A549 (cell line): ENCODE measurements at regions not wholly inside any gene's neighbourhood (a gene's known extent, or its start where the extent isn't known, plus 50 kb on each side); places are given as distances from the start of the nearest gene placed in this dataset.

Experiments used
- ATAC-seq, 2 experiments: fragments of 200-7000 bp in 1 of 2; fragments of >200 bp in 1 of 2; cut with Nextera tagmentation in 1 of 2; cut with Tn5 transposase in 1 of 2; 3 replicates each; pipeline versions ENCODE4 v1.8.0 to v1.9.1; 2018 to 2020; ENCODE audit warnings: mild to moderate bottlenecking in 1 of 2, moderate library complexity in 1 of 2
- CTCF ChIA-PET: fragments of 300-600 bp; sonication (Branson Sonifier 250); formaldehyde crosslinking; extraction: SDS; loops from one replicate; lab custom pipeline; 2021; ENCODE audit warnings: antibody characterized with exemption, inconsistent platforms; lab: Yijun Ruan, JAX
- POLR2A ChIA-PET: fragments of 350-600 bp; formaldehyde crosslinking; extraction: SDS; loops from one replicate; lab custom pipeline; 2021; ENCODE audit warnings: antibody characterized with exemption, inconsistent platforms; lab: Yijun Ruan, JAX
- DNase-seq, 2 experiments: peaks; one replicate each; pipeline versions ENCODE4 v3.0.0 to v3.0.0-alpha.2; 2011 to 2016; ENCODE audit warnings: low read depth in 1 of 2, low spot score in 1 of 2
- FAIRE-seq: peaks from 2 replicates; lab custom pipeline; 2011; peaks lifted over from hg19 to GRCh38; lab: Jason Lieb, UNC
- H3K27ac ChIP-seq, 2 experiments: fragments of >200 bp; sonication (Bioruptor Twin); formaldehyde crosslinking; 3 replicates each; pipeline ENCODE4 v1.5.1; 2016 to 2017
- H3K4me1 ChIP-seq: fragments of >200 bp; sonication (Bioruptor Twin); formaldehyde crosslinking; 3 replicates; pipeline ENCODE4 v1.6.1; 2016
- H3K4me2 ChIP-seq: fragments of >200 bp; sonication (Bioruptor Twin); formaldehyde crosslinking; 3 replicates; pipeline ENCODE4 v1.6.1; 2016
- H3K4me3 ChIP-seq: fragments of >200 bp; sonication (Bioruptor Twin); formaldehyde crosslinking; 3 replicates; pipeline ENCODE4 v1.5.1; 2016
- H3K9me3 ChIP-seq: fragments of >200 bp; sonication (Bioruptor Twin); formaldehyde crosslinking; 3 replicates; pipeline ENCODE4 v1.6.1; 2016
- CBX2 ChIP-seq: fragments of 200-600 bp; sonication (generic); IDR thresholded peaks from 2 replicates; pipeline ENCODE4 v1.6.1; 2016; ENCODE audit warnings: low read depth, mild to moderate bottlenecking, borderline replicate concordance
- CHD2 ChIP-seq: fragments of 150-350 bp; IDR thresholded peaks from 2 replicates; pipeline ENCODE4 v1.6.1; 2014; ENCODE audit warnings: low read length; ENCODE audit not compliant: partially characterized antibody
- EP300 ChIP-seq, 2 experiments: fragments of >200 bp; sonication (Bioruptor Twin); formaldehyde crosslinking; IDR thresholded peaks; 2 replicates in 1 of 2; 3 replicates in 1 of 2; pipeline ENCODE4 v1.6.1; 2016 to 2017
- HOXA7 ChIP-seq: fragments of 250-450 bp; sonication (Bioruptor Pico); IDR thresholded peaks from 2 replicates; pipeline ENCODE4 v1.5.0; 2020; ENCODE audit warnings: mild to moderate bottlenecking, moderate library complexity
- JUN ChIP-seq, 2 experiments: fragments of >200 bp; sonication (Bioruptor Twin); formaldehyde crosslinking; IDR thresholded peaks; 2 replicates in 1 of 2; 3 replicates in 1 of 2; pipeline ENCODE4 v1.6.1; 2016 to 2017
- KDM1A ChIP-seq: fragments of 200-600 bp; sonication (generic); IDR thresholded peaks from 2 replicates; pipeline ENCODE4 v1.6.1; 2016; ENCODE audit warnings: low read depth, mild to moderate bottlenecking
- MAFK ChIP-seq: fragments of 450-650 bp; IDR thresholded peaks from 2 replicates; pipeline ENCODE4 v1.6.1; 2014; ENCODE audit not compliant: partially characterized antibody
- MYC ChIP-seq: IDR thresholded peaks from 2 replicates; pipeline ENCODE4 v1.6.1; 2012; ENCODE audit warnings: mild to moderate bottlenecking, inconsistent platforms, low read length, improper control_type of control experiment, borderline replicate concordance
- NFE2L2 ChIP-seq: fragments of 150-350 bp; conservative IDR thresholded peaks from 2 replicates; pipeline ENCODE4 v1.6.1; 2014; ENCODE audit warnings: low read length
- NPAS2 ChIP-seq: fragments of 250-450 bp; sonication (Bioruptor Pico); IDR thresholded peaks from 2 replicates; pipeline ENCODE4 v1.8.0; 2022; ENCODE audit warnings: mild to moderate bottlenecking, moderate library complexity, borderline replicate concordance
- PHF8 ChIP-seq: fragments of 200-600 bp; sonication (generic); IDR thresholded peaks from 2 replicates; pipeline ENCODE4 v1.6.1; 2016; ENCODE audit warnings: low read depth, mild to moderate bottlenecking, antibody characterized with exemption, moderate library complexity, borderline replicate concordance
- POLR2AphosphoS2 ChIP-seq: conservative IDR thresholded peaks from 2 replicates; pipeline ENCODE4 v1.6.1; 2012; ENCODE audit warnings: low read length, improper control_type of control experiment, inconsistent platforms
- RARB ChIP-seq: fragments of 250-450 bp; sonication (Bioruptor Pico); IDR thresholded peaks from 2 replicates; pipeline ENCODE4 v1.8.0; 2021; ENCODE audit warnings: mild to moderate bottlenecking, moderate library complexity
- RCOR1 ChIP-seq: fragments of 150-350 bp; IDR thresholded peaks from 2 replicates; pipeline ENCODE4 v1.6.1; 2014; ENCODE audit warnings: antibody characterized with exemption, low read length, low read depth
- REST ChIP-seq: fragments of 200-600 bp; sonication (generic); IDR thresholded peaks from 2 replicates; pipeline ENCODE4 v1.6.1; 2016; ENCODE audit warnings: antibody characterized with exemption, mild to moderate bottlenecking, moderate library complexity
- TFCP2L1 ChIP-seq: fragments of 250-450 bp; sonication (Bioruptor Pico); IDR thresholded peaks from 2 replicates; pipeline ENCODE4 v1.5.0; 2021; ENCODE audit warnings: mild to moderate bottlenecking
- USF2 ChIP-seq: fragments of 450-650 bp; IDR thresholded peaks from 2 replicates; pipeline ENCODE4 v1.6.1; 2014; ENCODE audit warnings: antibody characterized with exemption
- ZC3H11A ChIP-seq: fragments of 450-650 bp; IDR thresholded peaks from 2 replicates; pipeline ENCODE4 v1.6.1; 2014; ENCODE audit warnings: antibody characterized with exemption, mild to moderate bottlenecking
- WGBS: methylation state at CpG from one replicate; pipeline ENCODE4 v1.1.6; 2017; ENCODE audit errors: missing lambda C conversion rate; 5-methylcytosine and 5-hydroxymethylcytosine counted together
- TF ChIP-seq, protein P1 (sequence below): IDR thresholded peaks from 2 replicates; pipeline ENCODE4 v1.6.1; 2012; ENCODE audit warnings: low read depth, borderline replicate concordance

GRCh38 chr13:65746406-65746921, 1483.7 kb downstream of the PCDH9 start:
- WGBS, result 68% methylated on average over 4 of the region's 4 CpGs
- no peak for ATAC-seq
- CTCF ChIA-PET, result no interaction called here

GRCh38 chr13:65744836-65745235, 1485.3 kb downstream of the PCDH9 start:
- no peaks in the 10 kb centered on the region for H3K4me1 ChIP-seq
- CTCF ChIA-PET, result no interaction called here
- ATAC-seq, result no peak
- no peaks in the 10 kb centered on the region for H3K9me3 ChIP-seq
- no peak overlapping the region for H3K4me3 ChIP-seq
- no peak overlapping the region for H3K4me2 ChIP-seq
- no peak overlapping the region for H3K27ac ChIP-seq
- WGBS, result 8% methylated on average over 2 of the region's 2 CpGs
- FAIRE-seq, result no peak
- TF ChIP-seq USF2, result no peak
- TF ChIP-seq, protein P1, sequence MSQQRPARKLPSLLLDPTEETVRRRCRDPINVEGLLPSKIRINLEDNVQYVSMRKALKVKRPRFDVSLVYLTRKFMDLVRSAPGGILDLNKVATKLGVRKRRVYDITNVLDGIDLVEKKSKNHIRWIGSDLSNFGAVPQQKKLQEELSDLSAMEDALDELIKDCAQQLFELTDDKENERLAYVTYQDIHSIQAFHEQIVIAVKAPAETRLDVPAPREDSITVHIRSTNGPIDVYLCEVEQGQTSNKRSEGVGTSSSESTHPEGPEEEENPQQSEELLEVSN, result no peak
- TF ChIP-seq NPAS2 (CRISPR knock-in tag), result no peak
- no peak for TF ChIP-seq MYC
- TF ChIP-seq EP300 (IDR thresholded peaks at IDR 0.05), result no peak
- no peak for TF ChIP-seq MAFK
- no peak for TF ChIP-seq CBX2
- TF ChIP-seq REST, result no peak
- DNase-seq, result no peak
- POLR2A ChIA-PET, result no interaction called here

More at GRCh38 chr13:65746406-65746921, 1483.7 kb downstream of the PCDH9 start:
- no peak overlapping the region for H3K4me3 ChIP-seq
- DNase-seq (no peak), FAIRE-seq (no peak)
- H3K4me2 ChIP-seq, result no peak overlapping the region
- no peaks in the 10 kb centered on the region for H3K9me3 ChIP-seq
- TF ChIP-seq RCOR1 (no peak), POLR2AphosphoS2 (no peak), JUN (IDR thresholded peaks at IDR 0.05) (no peak), CHD2 (no peak), KDM1A (no peak), NFE2L2 (no peak), NPAS2 (CRISPR knock-in tag) (no peak), REST (no peak), MAFK (no peak), ZC3H11A (no peak), TFCP2L1 (CRISPR knock-in tag) (no peak), PHF8 (no peak), EP300 (IDR thresholded peaks at IDR 0.05) (no peak), RARB (CRISPR knock-in tag) (no peak), HOXA7 (no peak)
- POLR2A ChIA-PET, result no interaction called here
- H3K27ac ChIP-seq, result no peak overlapping the region
- no peaks in the 10 kb centered on the region for H3K4me1 ChIP-seq
